IPS-18a (cell line): ENCODE measurements at regions not wholly inside any gene's neighbourhood (a gene's known extent, or its start where the extent isn't known, plus 50 kb on each side); places are given as distances from the start of the nearest gene placed in this dataset.

Experiments used
- H3K27ac ChIP-seq: one replicate; pipeline ENCODE4 v1.5.1; 2013; ENCODE audit warnings: low read length
- H3K27me3 ChIP-seq: one replicate; pipeline ENCODE4 v1.6.1; 2013; ENCODE audit warnings: mild to moderate bottlenecking, low read length; ENCODE audit not compliant: control insufficient read depth, insufficient read depth
- H3K36me3 ChIP-seq: one replicate; pipeline ENCODE4 v1.6.1; 2013; ENCODE audit warnings: low read depth, low read length; ENCODE audit not compliant: control insufficient read depth
- H3K4me1 ChIP-seq: one replicate; pipeline ENCODE4 v1.6.1; 2013; ENCODE audit warnings: low read depth, low read length; ENCODE audit not compliant: control insufficient read depth
- H3K4me3 ChIP-seq: one replicate; pipeline ENCODE4 v1.5.1; 2013; ENCODE audit warnings: low read length
- H3K9ac ChIP-seq: one replicate; pipeline ENCODE4 v1.6.1; 2013; ENCODE audit warnings: mild to moderate bottlenecking, low read length, moderate library complexity
- H3K9me3 ChIP-seq: one replicate; pipeline ENCODE4 v1.6.1; 2013; ENCODE audit warnings: low read depth, low read length; ENCODE audit not compliant: control insufficient read depth

DNA sequence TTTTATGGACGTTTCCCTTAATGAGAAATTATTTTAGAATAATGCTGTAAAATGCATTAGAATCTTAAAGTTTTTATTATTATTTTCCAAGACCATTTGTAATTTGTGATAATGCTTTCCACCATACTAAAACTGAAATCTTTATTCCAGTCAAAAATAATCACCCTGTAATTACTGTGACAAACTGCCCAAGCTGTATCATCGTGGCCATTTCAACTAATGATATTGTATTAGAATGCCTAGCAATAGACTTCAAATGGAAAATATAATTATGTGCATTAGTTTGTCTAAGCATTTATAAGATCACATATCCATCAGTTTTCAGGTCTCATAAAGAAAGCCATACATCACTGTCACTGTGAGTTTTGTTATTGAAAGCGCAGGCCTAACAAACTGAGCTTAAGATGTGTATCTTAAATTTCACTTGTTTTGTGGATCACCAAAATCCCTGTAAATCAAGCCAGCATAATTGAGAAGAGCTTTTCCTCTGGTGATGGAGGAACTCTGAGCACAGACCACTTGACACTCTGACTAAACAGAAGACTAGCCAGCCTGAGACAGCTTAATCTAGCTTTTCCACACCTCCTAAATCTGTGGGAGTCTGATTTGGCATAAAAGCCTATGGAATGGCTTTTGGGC, 1312.2 kb upstream of the ACVR2A start:
- H3K4me1 ChIP-seq: no peaks in the 10 kb centered on the region
- no peaks in the 10 kb centered on the region for H3K36me3 ChIP-seq
- H3K4me3 ChIP-seq: no peak overlapping the region
- no peak overlapping the region for H3K27ac ChIP-seq
- H3K9ac ChIP-seq: no peak overlapping the region
- no peaks in the 10 kb centered on the region for H3K9me3 ChIP-seq
- H3K27me3 ChIP-seq: no peaks in the 10 kb centered on the region

DNA sequence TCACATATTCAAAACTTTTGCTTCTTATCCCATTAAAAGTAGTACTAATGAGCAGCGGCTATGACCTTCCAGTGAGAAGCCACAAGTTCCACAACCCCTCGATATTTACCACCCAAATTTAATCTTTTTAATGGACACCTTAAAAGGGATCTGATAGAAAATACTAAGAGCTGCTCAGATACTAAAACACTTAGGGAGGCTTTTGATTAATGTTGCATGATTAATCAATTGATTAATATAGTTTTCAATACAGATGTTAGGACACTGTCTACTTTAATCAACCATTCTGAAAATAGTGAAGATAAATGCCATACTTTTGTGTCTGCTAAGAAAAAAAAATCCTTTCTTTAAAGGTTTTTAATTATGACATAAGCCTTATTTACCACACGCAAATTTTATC, 1312.8 kb upstream of the ACVR2A start:
- H3K4me3 ChIP-seq: no peak overlapping the region
- H3K36me3 ChIP-seq: no peaks in the 10 kb centered on the region
- no peak overlapping the region for H3K9ac ChIP-seq
- no peaks in the 10 kb centered on the region for H3K9me3 ChIP-seq
- H3K27ac ChIP-seq: no peak overlapping the region
- H3K27me3 ChIP-seq: no peaks in the 10 kb centered on the region
- no peaks in the 10 kb centered on the region for H3K4me1 ChIP-seq

DNA sequence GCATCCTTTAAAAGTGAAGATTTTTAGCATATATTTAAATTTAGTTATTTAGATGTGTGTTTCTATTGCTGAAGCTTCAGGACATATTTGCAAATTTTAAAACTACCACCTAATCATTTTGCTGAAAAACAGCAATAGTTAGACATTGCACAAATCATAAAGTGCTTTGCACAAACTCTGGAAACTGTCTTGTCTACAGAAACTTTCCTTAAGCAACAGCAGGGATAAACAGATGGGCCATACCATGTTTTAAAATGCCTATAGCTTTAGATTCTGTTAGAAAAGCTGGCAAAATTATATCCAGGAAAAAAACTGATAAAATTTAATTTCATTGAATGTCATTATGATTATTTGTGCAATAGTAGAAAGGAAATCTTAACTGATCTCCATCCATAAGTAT, 1313.9 kb upstream of the ACVR2A start:
- H3K4me1 ChIP-seq: no peaks in the 10 kb centered on the region
- peaks cover 7% of the 10 kb centered on the region for H3K9me3 ChIP-seq
- H3K27me3 ChIP-seq: no peaks in the 10 kb centered on the region
- no peaks in the 10 kb centered on the region for H3K36me3 ChIP-seq
- H3K27ac ChIP-seq: no peak overlapping the region
- H3K4me3 ChIP-seq: no peak overlapping the region
- H3K9ac ChIP-seq: no peak overlapping the region

DNA sequence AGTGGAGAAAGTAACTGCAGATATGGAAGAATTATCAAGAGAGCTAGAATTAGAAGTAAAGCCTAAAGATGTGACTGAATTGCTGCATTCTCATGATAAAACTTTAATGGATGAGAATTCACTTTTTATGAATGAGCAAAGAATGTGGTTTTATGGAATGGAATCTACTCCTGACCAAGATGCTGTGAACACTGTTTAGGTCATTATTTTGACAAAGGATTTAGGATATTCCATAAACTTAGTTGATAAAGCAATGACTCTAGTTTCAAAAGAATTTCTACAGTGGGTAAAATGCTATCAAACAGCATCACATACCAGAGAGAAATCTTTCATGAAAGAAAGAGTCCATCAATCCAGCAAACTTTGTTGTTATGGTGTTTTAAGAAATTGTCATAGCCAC, 1317.7 kb upstream of the ACVR2A start:
- peaks cover 7% of the 10 kb centered on the region for H3K9me3 ChIP-seq
- H3K27ac ChIP-seq: no peak overlapping the region
- no peak overlapping the region for H3K4me3 ChIP-seq
- H3K4me1 ChIP-seq: no peaks in the 10 kb centered on the region
- no peaks in the 10 kb centered on the region for H3K36me3 ChIP-seq
- H3K27me3 ChIP-seq: no peaks in the 10 kb centered on the region
- no peak overlapping the region for H3K9ac ChIP-seq

GRCh38 chr2:146523196-146523595, 1321.6 kb upstream of the ACVR2A start:
- Histone ChIP-seq H3K9ac (no peak overlapping the region), H3K4me3 (no peak overlapping the region), H3K27me3 (no peaks in the 10 kb centered on the region), H3K36me3 (no peaks in the 10 kb centered on the region), H3K9me3 (peaks cover 7% of the 10 kb centered on the region), H3K27ac (no peak overlapping the region), H3K4me1 (no peaks in the 10 kb centered on the region)

DNA sequence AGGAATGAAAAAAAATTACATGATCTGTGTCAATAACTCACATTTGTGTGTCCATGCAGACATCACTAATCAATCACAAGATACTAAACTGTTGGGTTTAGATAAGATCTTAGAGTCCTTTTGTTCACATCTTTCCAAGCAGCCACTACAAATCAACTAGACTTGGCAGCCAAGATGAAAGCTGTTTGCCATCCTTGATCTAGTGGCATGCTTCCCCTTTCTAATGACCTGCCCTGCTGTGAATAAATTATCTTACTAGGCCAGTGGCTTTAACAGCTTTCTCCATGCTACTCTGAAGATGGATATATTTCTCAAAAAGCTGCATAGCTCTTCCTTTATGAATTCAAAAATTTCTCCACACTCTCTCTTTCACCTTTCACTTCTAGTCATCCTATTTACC, 1338.0 kb upstream of the ACVR2A start:
- no peak overlapping the region for H3K27ac ChIP-seq
- no peaks in the 10 kb centered on the region for H3K36me3 ChIP-seq
- no peaks in the 10 kb centered on the region for H3K4me1 ChIP-seq
- H3K27me3 ChIP-seq: no peaks in the 10 kb centered on the region
- H3K4me3 ChIP-seq: no peak overlapping the region
- H3K9ac ChIP-seq: no peak overlapping the region
- no peaks in the 10 kb centered on the region for H3K9me3 ChIP-seq

DNA sequence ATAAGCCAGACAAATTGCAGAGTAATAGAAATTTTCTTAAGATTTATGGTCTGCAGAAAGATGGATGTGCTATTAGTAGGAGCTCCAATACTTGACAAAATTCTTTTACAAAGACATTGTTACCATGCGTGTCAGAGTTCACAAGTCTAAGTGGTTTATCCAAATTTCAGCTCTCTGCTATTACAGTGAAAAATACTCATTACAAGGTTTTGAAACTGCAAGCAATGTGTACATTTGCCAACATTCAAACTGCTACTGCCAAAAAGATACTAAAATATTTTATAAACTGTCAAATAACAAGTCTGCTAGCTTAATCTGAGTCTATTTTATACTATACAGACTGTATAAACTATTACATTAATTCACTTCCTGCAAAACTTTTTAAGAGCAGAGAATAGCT, 1341.5 kb upstream of the ACVR2A start:
- Histone ChIP-seq H3K27me3 (no peaks in the 10 kb centered on the region), H3K27ac (no peak overlapping the region), H3K36me3 (no peaks in the 10 kb centered on the region), H3K4me1 (no peaks in the 10 kb centered on the region), H3K4me3 (no peak overlapping the region), H3K9ac (no peak overlapping the region), H3K9me3 (no peaks in the 10 kb centered on the region)

- H3K4me1 ChIP-seq: no peaks in the 10 kb centered on the region
- H3K27me3 ChIP-seq: no peaks in the 10 kb centered on the region
- no peaks in the 10 kb centered on the region for H3K36me3 ChIP-seq
- H3K27ac ChIP-seq: no peak overlapping the region
- H3K9ac ChIP-seq: no peak overlapping the region
- H3K9me3 ChIP-seq: peaks cover 18% of the 10 kb centered on the region
- no peak overlapping the region for H3K4me3 ChIP-seq
These were observed 1348.6 kb upstream of the ACVR2A start for GRCh38 chr2:146496248-146496647.

- Histone ChIP-seq H3K4me3 (no peak overlapping the region), H3K4me1 (no peaks in the 10 kb centered on the region), H3K9me3 (peaks cover 8% of the 10 kb centered on the region), H3K9ac (no peak overlapping the region), H3K27me3 (no peaks in the 10 kb centered on the region), H3K27ac (no peak overlapping the region), H3K36me3 (no peaks in the 10 kb centered on the region)
These were observed 1355.4 kb upstream of the ACVR2A start for GRCh38 chr2:146489386-146489785.

GRCh38 chr2:146481629-146482028, 1363.2 kb upstream of the ACVR2A start:
- no peaks in the 10 kb centered on the region for H3K27me3 ChIP-seq
- no peaks in the 10 kb centered on the region for H3K36me3 ChIP-seq
- H3K27ac ChIP-seq: no peak overlapping the region
- H3K4me1 ChIP-seq: no peaks in the 10 kb centered on the region
- no peaks in the 10 kb centered on the region for H3K9me3 ChIP-seq
- no peak overlapping the region for H3K4me3 ChIP-seq
- no peak overlapping the region for H3K9ac ChIP-seq

GRCh38 chr2:146477383-146477782, 1367.4 kb upstream of the ACVR2A start:
- Histone ChIP-seq H3K27me3 (no peaks in the 10 kb centered on the region), H3K36me3 (no peaks in the 10 kb centered on the region), H3K4me3 (no peak overlapping the region), H3K27ac (no peak overlapping the region), H3K9me3 (no peaks in the 10 kb centered on the region), H3K9ac (no peak overlapping the region), H3K4me1 (peaks cover 3% of the 10 kb centered on the region)

DNA sequence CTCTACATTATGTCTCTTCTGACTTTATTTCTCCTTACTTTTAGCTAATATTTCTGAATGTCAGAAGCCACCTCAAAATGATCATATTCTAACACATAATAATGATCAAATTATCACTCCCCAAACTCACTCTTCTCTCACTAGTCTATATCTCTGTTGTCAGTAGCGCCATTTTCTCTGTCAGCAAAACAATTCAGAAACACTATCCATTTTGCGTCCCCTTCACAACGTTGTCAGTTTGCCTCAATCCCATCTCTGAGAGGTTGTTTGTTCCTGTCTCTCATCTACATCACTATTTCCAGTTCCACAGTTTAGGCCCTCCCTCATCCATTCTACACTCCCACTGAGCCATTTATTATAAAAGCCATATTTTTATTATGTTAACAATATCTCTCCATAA, 1376.3 kb upstream of the ACVR2A start:
- no peaks in the 10 kb centered on the region for H3K9me3 ChIP-seq
- H3K4me1 ChIP-seq: peaks cover 7% of the 10 kb centered on the region
- no peak overlapping the region for H3K27ac ChIP-seq
- H3K27me3 ChIP-seq: no peaks in the 10 kb centered on the region
- no peak overlapping the region for H3K9ac ChIP-seq
- no peaks in the 10 kb centered on the region for H3K36me3 ChIP-seq
- no peak overlapping the region for H3K4me3 ChIP-seq
